ENCODE measurements at regions not wholly inside any gene's neighbourhood (a gene's known extent, or its start where the extent isn't known, plus 50 kb on each side); places are given as distances from the start of the nearest gene placed in this dataset.

- H3K4me3 ChIP-seq = no peak overlapping the region
- no peaks in the 10 kb centered on the region for H3K27me3 ChIP-seq
- DNase-seq (ENCODE audit: low spot score) = no peak
- no peaks in the 10 kb centered on the region for H3K36me3 ChIP-seq
- H3K27ac ChIP-seq = no peak overlapping the region
- TF ChIP-seq, protein P1, sequence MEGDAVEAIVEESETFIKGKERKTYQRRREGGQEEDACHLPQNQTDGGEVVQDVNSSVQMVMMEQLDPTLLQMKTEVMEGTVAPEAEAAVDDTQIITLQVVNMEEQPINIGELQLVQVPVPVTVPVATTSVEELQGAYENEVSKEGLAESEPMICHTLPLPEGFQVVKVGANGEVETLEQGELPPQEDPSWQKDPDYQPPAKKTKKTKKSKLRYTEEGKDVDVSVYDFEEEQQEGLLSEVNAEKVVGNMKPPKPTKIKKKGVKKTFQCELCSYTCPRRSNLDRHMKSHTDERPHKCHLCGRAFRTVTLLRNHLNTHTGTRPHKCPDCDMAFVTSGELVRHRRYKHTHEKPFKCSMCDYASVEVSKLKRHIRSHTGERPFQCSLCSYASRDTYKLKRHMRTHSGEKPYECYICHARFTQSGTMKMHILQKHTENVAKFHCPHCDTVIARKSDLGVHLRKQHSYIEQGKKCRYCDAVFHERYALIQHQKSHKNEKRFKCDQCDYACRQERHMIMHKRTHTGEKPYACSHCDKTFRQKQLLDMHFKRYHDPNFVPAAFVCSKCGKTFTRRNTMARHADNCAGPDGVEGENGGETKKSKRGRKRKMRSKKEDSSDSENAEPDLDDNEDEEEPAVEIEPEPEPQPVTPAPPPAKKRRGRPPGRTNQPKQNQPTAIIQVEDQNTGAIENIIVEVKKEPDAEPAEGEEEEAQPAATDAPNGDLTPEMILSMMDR (IDR thresholded peaks at IDR 0.05) = no peak
- H3K4me1 ChIP-seq = no peaks in the 10 kb centered on the region
- no peaks in the 10 kb centered on the region for H3K9me3 ChIP-seq
These were observed 135.0 kb downstream of the GATA3 start for GRCh38 chr10:8189458-8189857.

DNA sequence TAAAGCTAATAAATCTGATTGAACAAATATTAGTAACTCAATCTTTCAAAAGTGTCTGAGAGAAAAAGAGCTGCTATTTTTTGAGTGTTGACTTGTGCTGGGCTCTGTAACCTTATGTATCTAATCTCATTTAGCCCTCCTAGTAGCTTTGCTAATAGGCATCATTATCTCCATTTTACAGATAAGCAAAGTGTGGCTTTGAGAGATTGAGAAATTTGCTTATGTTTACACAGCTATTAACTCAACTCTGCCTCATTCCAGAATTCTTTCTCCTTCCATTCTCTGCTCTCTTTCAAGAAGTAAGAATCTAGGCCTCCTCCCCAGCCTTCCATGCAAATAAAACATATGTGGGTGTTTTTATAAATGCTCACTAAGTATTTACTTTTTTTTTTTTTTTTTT lies 137.8 kb downstream of the GATA3 start:
- DNase-seq (ENCODE audit: low spot score) = no peak
- H3K4me1 ChIP-seq = no peaks in the 10 kb centered on the region
- H3K36me3 ChIP-seq = no peaks in the 10 kb centered on the region
- no peak overlapping the region for H3K27ac ChIP-seq
- H3K27me3 ChIP-seq = no peaks in the 10 kb centered on the region
- TF ChIP-seq, protein P1 (IDR thresholded peaks at IDR 0.05) = no peak
- no peak overlapping the region for H3K4me3 ChIP-seq
- no peaks in the 10 kb centered on the region for H3K9me3 ChIP-seq

DNA sequence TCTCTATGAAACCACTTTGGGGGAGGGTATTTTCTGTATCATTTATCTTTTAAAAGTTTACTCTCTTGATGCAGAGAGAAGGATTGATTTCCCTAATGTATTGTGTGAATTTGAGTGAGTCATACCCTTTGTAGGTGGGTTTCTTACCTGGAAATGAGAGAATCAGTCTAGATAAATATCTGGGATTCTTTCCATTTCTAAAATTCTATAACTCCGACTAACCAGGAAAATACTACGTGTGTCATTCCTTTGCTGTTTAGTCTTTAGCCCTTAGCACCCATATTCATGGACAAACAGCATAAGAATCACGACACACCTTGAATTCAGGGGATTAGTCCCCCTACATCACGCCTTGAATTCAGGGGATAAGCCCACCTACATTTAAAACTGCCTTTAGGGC lies 139.1 kb downstream of the GATA3 start:
- Histone ChIP-seq H3K4me3 (no peak overlapping the region), H3K4me1 (no peaks in the 10 kb centered on the region), H3K27me3 (no peaks in the 10 kb centered on the region), H3K27ac (no peak overlapping the region), H3K36me3 (no peaks in the 10 kb centered on the region), H3K9me3 (no peaks in the 10 kb centered on the region)
- no peak for DNase-seq (ENCODE audit: low spot score)
- TF ChIP-seq, protein P1 (IDR thresholded peaks at IDR 0.05) = no peak

DNA sequence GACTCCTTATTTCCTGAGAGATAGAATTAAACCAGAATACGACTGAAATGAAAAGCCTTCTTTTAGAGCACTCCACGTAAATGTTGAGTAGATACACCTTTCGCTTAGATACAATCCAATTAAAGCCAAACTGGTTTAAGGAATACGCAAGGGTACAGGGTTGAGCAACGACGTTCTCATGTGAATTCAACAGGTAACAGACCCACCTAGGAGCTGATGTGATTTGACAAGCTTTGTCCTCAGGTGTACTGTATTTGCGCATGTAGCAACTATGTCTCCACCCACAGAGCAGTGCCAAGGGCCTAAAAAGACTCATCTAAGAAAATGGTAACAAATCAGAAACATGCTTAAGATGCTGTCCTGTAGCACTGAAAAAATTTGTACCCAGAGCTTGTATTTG lies 139.6 kb downstream of the GATA3 start:
- H3K27ac ChIP-seq = no peak overlapping the region
- H3K27me3 ChIP-seq = no peaks in the 10 kb centered on the region
- TF ChIP-seq, protein P1 (IDR thresholded peaks at IDR 0.05) = no peak
- no peaks in the 10 kb centered on the region for H3K4me1 ChIP-seq
- no peak overlapping the region for H3K4me3 ChIP-seq
- H3K9me3 ChIP-seq = no peaks in the 10 kb centered on the region
- H3K36me3 ChIP-seq = no peaks in the 10 kb centered on the region
- no peak for DNase-seq (ENCODE audit: low spot score)

GRCh38 chr10:8206882-8207281 lies 152.4 kb downstream of the GATA3 start:
- no peak for DNase-seq (ENCODE audit: low spot score)
- H3K9me3 ChIP-seq = no peaks in the 10 kb centered on the region
- H3K4me1 ChIP-seq = no peaks in the 10 kb centered on the region
- no peak overlapping the region for H3K4me3 ChIP-seq
- TF ChIP-seq, protein P1 (IDR thresholded peaks at IDR 0.05) = no peak
- H3K27ac ChIP-seq = no peak overlapping the region
- no peaks in the 10 kb centered on the region for H3K36me3 ChIP-seq
- no peaks in the 10 kb centered on the region for H3K27me3 ChIP-seq

- Histone ChIP-seq H3K27ac (no peak overlapping the region), H3K9me3 (no peaks in the 10 kb centered on the region), H3K36me3 (no peaks in the 10 kb centered on the region), H3K4me1 (no peaks in the 10 kb centered on the region), H3K27me3 (no peaks in the 10 kb centered on the region), H3K4me3 (no peak overlapping the region)
- TF ChIP-seq, protein P1 (IDR thresholded peaks at IDR 0.05) = no peak
- DNase-seq (ENCODE audit: low spot score) = no peak
These were observed 157.1 kb downstream of the GATA3 start for GRCh38 chr10:8211631-8212030.

Measured in right atrium auricular region (tissue), 2 donors.